ENCODE measurements at regions not wholly inside any gene's neighbourhood (a gene's known extent, or its start where the extent isn't known, plus 50 kb on each side); places are given as distances from the start of the nearest gene placed in this dataset.

DNA sequence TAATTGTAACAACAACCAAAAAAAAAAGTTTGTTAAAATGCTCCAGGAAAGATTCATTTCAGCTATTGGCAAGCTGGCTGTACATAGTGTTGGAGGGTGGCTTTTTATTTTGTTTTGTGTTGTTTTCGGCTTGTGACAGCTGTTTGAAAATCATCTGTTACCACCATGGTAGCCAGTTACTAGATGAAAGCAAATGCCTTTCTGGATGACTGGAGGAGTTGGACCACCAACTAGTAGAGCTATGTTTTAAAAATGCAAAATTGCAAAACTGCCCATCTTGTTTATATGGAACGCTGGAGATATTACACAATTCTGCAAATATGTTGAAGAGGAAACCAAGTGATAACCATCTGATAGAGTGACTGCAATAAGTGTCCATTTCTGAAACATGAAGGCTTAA is 53.2 kb upstream of the TNIP3 start:
- CTCF ChIA-PET = interaction anchor here (1.2 kb wide), 1 partner anchor 25 kb away, joined by 3 read pairs; no protein-coding TSS in a partner anchor

GRCh38 chr4:121216461-121216860 is 52.3 kb upstream of the TNIP3 start:
- CTCF ChIA-PET = interaction anchor here (1.2 kb wide), 1 partner anchor 24 kb away, joined by 3 read pairs; no protein-coding TSS in a partner anchor
- Histone ChIP-seq H3K9me3 (no peaks in the 10 kb centered on the region), H3K4me1 (no peaks in the 10 kb centered on the region), H3K4me3 (no peak overlapping the region), H3K4me2 (no peak overlapping the region), H3K27ac (no peak overlapping the region)
- WGBS (ENCODE audit: missing lambda C conversion rate) = 38% methylated on average over 3 of the region's 3 CpGs
- no peak for TF ChIP-seq MYC (IDR thresholded peaks at IDR 0.05; ENCODE audit: borderline replicate concordance, low read length)
- no peak for TF ChIP-seq PHF8 (IDR thresholded peaks at IDR 0.05; ENCODE audit: borderline replicate concordance, low read depth)
- no peak for TF ChIP-seq ESRRA (IDR thresholded peaks at IDR 0.05; ENCODE audit: borderline replicate concordance, low read length)
- TF ChIP-seq RFX5 (IDR thresholded peaks at IDR 0.05) = no peak
- TF ChIP-seq MAFK (IDR thresholded peaks at IDR 0.05; ENCODE audit: partially characterized antibody) = no peak
- no peak for TF ChIP-seq NR3C1 (IDR thresholded peaks at IDR 0.05)
- no peak for TF ChIP-seq KDM5A (IDR thresholded peaks at IDR 0.05)
- POLR2A ChIA-PET = no interaction called here
- FAIRE-seq (no peak), ATAC-seq (no peak), DNase-seq (ENCODE audit: low read depth in 1 of 2, low spot score in 1 of 2) (no peak)

More for the DNA sequence above, 53.2 kb upstream of the TNIP3 start:
- no peak overlapping the region for H3K4me3 ChIP-seq
- POLR2A ChIA-PET = no interaction called here
- no peaks in the 10 kb centered on the region for H3K4me1 ChIP-seq
- H3K4me2 ChIP-seq = no peak overlapping the region
- 78% methylated on average over 2 of the region's 2 CpGs for WGBS (ENCODE audit: missing lambda C conversion rate)
- ATAC-seq (no peak), FAIRE-seq (no peak), DNase-seq (ENCODE audit: low read depth in 1 of 2, low spot score in 1 of 2) (no peak)
- H3K27ac ChIP-seq = no peak overlapping the region
- H3K9me3 ChIP-seq = no peaks in the 10 kb centered on the region
- TF ChIP-seq USF2 (IDR thresholded peaks at IDR 0.05) (no peak), FOSB (CRISPR knock-in tag; IDR thresholded peaks at IDR 0.05) (no peak), BCL3 (IDR thresholded peaks at IDR 0.05) (no peak), ZSCAN20 (CRISPR knock-in tag; IDR thresholded peaks at IDR 0.05) (no peak), RFX5 (IDR thresholded peaks at IDR 0.05) (no peak)
- TF ChIP-seq, protein P1, sequence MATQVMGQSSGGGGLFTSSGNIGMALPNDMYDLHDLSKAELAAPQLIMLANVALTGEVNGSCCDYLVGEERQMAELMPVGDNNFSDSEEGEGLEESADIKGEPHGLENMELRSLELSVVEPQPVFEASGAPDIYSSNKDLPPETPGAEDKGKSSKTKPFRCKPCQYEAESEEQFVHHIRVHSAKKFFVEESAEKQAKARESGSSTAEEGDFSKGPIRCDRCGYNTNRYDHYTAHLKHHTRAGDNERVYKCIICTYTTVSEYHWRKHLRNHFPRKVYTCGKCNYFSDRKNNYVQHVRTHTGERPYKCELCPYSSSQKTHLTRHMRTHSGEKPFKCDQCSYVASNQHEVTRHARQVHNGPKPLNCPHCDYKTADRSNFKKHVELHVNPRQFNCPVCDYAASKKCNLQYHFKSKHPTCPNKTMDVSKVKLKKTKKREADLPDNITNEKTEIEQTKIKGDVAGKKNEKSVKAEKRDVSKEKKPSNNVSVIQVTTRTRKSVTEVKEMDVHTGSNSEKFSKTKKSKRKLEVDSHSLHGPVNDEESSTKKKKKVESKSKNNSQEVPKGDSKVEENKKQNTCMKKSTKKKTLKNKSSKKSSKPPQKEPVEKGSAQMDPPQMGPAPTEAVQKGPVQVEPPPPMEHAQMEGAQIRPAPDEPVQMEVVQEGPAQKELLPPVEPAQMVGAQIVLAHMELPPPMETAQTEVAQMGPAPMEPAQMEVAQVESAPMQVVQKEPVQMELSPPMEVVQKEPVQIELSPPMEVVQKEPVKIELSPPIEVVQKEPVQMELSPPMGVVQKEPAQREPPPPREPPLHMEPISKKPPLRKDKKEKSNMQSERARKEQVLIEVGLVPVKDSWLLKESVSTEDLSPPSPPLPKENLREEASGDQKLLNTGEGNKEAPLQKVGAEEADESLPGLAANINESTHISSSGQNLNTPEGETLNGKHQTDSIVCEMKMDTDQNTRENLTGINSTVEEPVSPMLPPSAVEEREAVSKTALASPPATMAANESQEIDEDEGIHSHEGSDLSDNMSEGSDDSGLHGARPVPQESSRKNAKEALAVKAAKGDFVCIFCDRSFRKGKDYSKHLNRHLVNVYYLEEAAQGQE (IDR thresholded peaks at IDR 0.05) = no peak
- TF ChIP-seq, protein P2, sequence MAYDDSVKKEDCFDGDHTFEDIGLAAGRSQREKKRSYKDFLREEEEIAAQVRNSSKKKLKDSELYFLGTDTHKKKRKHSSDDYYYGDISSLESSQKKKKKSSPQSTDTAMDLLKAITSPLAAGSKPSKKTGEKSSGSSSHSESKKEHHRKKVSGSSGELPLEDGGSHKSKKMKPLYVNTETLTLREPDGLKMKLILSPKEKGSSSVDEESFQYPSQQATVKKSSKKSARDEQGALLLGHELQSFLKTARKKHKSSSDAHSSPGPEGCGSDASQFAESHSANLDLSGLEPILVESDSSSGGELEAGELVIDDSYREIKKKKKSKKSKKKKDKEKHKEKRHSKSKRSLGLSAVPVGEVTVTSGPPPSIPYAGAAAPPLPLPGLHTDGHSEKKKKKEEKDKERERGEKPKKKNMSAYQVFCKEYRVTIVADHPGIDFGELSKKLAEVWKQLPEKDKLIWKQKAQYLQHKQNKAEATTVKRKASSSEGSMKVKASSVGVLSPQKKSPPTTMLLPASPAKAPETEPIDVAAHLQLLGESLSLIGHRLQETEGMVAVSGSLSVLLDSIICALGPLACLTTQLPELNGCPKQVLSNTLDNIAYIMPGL (CRISPR knock-in tag; IDR thresholded peaks at IDR 0.05; ENCODE audit: borderline replicate concordance) = no peak

- ChIA-PET CTCF (no interaction called here), POLR2A (no interaction called here)
- Histone ChIP-seq H3K9me3 (no peaks in the 10 kb centered on the region), H3K4me2 (no peak overlapping the region), H3K27ac (no peak overlapping the region), H3K4me3 (no peak overlapping the region), H3K4me1 (no peaks in the 10 kb centered on the region)
- WGBS (ENCODE audit: missing lambda C conversion rate) = 71% methylated on average over 7 of the region's 7 CpGs
- no peak for FAIRE-seq
- ATAC-seq = no peak
- DNase-seq (ENCODE audit: low read depth in 1 of 2, low spot score in 1 of 2) = no peak
- TF ChIP-seq JUNB (IDR thresholded peaks at IDR 0.05) = no peak
- no peak for TF ChIP-seq RCOR1 (IDR thresholded peaks at IDR 0.05; ENCODE audit: low read depth, low read length)
- TF ChIP-seq ZNF302 (CRISPR knock-in tag; IDR thresholded peaks at IDR 0.05) = no peak
- TF ChIP-seq JUN (IDR thresholded peaks at IDR 0.05) = no peak
- TF ChIP-seq EP300 (IDR thresholded peaks at IDR 0.05) = no peak
- no peak for TF ChIP-seq RARB (CRISPR knock-in tag; IDR thresholded peaks at IDR 0.05)
- TF ChIP-seq, protein P1 (IDR thresholded peaks at IDR 0.05) = no peak
- TF ChIP-seq NR3C1 (IDR thresholded peaks at IDR 0.05) = no peak
- no peak for TF ChIP-seq HDAC2 (IDR thresholded peaks at IDR 0.05)
- no peak for TF ChIP-seq RAD21 (conservative IDR thresholded peaks at IDR 0.05 in 1 of 2, IDR thresholded peaks at IDR 0.05 in 1 of 2)
- no peak for TF ChIP-seq USF2 (IDR thresholded peaks at IDR 0.05)
- no peak for TF ChIP-seq MYC (IDR thresholded peaks at IDR 0.05; ENCODE audit: borderline replicate concordance, low read length)
- TF ChIP-seq FOXS1 (CRISPR knock-in tag; IDR thresholded peaks at IDR 0.05) = no peak
These were observed 49.8 kb upstream of the TNIP3 start for GRCh38 chr4:121213940-121214339.

Measured in A549 (cell line).